Suppressor macrophage treated with lipopolysaccharide for 1 hour (primary cell): ENCODE measurements at regions not wholly inside any gene's neighbourhood (a gene's known extent, or its start where the extent isn't known, plus 50 kb on each side); places are given as distances from the start of the nearest gene placed in this dataset.

Source experiments
- DNase-seq, 3 donors: peaks; one replicate each; pipeline ENCODE4 v3.0.0-alpha.2; 2020 to 2022

- no peak for DNase-seq
These were observed 325.7 kb upstream of the RGMA start for GRCh38 chr15:93414576-93415231.

- no peak for DNase-seq
These were observed 324.7 kb upstream of the RGMA start for GRCh38 chr15:93413745-93414144.

DNA sequence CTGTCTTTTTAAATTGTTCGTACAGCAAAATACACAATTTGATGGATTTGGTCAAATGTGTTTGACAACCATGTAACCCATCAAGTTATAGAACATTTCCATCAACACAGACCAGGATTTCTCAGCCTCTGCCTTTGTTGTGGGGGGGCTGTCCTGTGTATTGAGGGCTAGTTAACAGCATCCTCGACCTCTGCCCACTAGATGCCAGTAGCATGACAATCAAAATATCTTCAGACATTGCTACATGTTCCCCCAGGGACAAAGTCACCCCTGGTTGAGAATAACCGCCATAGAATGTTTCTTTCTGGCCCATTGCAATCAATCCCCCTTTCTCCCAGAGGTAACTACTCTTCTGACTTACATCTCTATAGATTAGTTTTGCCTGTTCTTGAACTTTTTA is 310.1 kb upstream of the RGMA start:
- no peak for DNase-seq

- no peak for DNase-seq
These were observed 300.2 kb upstream of the RGMA start for GRCh38 chr15:93389211-93389610.

DNA sequence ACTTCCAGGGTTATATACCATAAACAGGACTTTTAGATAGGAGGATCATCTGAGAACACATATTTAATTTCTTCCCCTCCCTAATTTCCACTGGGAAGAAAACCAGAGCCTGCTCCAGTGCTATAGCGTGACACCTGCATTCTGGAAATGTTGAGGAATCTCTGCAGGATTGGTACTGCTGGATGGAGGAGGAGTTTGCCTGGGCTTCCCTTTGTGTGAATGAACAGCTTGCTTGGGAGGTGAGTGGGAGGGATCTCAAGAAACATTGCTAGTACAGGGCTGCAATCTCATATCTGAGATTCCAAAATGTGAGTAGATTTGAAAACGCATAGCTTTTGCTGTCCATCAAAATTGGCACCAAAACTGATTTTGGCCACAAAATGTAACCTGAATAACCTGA is 295.9 kb upstream of the RGMA start:
- DNase-seq, result no peak

- DNase-seq, result no peak
These were observed 293.3 kb upstream of the RGMA start for GRCh38 chr15:93382200-93382820.

- no peak for DNase-seq
These were observed 289.5 kb upstream of the RGMA start for GRCh38 chr15:93378558-93378957.

DNA sequence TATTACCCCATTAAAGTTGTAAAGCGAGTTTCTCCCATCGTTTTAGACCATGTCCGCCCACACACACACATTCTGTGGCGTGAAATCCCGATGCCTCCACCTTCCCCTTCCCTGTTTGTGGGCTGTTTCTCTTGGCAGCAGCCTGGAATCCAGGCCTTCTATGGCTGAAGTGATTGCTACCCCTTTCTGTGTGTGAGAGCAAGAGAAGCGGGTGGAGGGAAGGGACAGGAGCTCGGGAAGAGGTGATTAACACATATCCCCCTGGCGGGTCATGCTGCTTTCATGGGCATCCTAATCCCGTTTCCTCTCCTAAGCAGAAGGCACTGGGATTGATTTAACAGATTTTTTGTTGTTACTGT is 283.8 kb upstream of the RGMA start:
- no peak for DNase-seq

DNA sequence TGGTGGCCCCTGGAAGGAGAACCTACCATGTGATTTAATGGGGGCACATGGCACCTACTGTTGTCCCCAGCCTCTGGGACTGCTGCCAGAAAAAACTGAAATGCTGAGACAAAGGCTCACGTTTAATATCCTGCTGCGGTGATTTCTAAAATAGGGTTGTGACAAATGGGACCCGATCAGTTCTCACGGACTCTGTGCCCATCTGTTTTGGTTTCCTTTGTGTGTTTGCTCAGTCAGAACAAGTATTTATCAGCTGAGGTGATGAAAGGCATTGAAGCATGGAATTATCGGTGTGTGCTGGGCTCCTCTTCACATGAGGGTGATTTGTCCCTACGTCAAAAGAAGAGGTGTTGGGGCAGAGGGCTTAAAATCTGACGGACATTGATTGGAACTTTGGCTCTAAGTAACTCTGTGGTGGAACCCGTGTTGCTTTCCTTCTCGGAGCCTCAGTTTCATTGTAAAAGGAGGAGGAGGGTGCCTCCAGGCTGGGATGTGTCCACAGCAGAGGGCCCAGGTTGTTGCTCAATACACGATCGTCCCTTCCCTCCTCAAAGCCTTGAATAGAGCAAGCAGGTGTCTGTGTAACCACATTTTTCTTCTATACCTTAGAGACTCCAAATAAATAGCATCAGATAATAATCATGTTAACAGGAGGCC is 283.3 kb upstream of the RGMA start:
- no peak for DNase-seq

- no peak for DNase-seq
These were observed 277.5 kb upstream of the RGMA start for GRCh38 chr15:93366387-93367100.

GRCh38 chr15:93362821-93363220 is 273.8 kb upstream of the RGMA start:
- DNase-seq, result peak in 1 of 3 donors; percentile 6

GRCh38 chr15:93362203-93362602 is 273.2 kb upstream of the RGMA start:
- no peak for DNase-seq

GRCh38 chr15:93361703-93362102 is 272.7 kb upstream of the RGMA start:
- DNase-seq, result no peak

GRCh38 chr15:93360976-93361375 is 272.0 kb upstream of the RGMA start:
- no peak for DNase-seq

- DNase-seq, result no peak
These were observed 271.3 kb upstream of the RGMA start for GRCh38 chr15:93360318-93360717.

DNA sequence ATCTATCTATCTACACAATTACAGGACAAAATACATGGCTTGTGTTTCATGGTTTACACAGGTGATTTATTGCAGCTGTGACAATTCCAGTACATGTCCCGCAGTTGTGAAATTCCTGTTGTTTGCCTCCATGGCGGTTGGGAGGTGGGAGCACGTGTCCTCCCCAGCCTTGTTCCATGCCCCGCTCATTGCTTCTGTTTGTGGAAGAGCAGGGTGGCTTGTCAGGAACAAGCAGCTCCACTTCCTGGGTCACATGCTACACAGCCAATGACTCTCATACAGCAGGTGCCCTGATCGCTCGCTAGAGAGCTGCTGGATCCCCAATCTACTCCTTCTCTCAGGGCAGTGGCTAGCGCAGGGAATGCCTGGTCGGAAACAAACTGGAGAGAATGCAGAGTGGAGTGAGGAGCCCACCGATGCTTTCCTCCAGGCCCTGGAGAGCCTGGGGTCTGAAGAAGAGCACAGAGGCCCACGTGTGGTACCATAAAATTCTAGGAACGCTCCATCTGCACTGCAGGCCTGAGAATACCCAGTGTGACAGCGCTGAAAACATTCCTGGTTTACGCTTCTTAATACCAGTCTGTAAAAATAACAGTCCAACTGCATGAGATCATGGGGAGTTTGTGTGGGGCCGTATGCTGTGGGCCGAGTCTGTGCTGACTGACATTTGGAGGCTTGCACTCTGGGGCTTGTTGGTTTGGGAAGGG is 270.6 kb upstream of the RGMA start:
- DNase-seq, result no peak

GRCh38 chr15:93359060-93359408 is 270.0 kb upstream of the RGMA start:
- DNase-seq, result no peak

DNA sequence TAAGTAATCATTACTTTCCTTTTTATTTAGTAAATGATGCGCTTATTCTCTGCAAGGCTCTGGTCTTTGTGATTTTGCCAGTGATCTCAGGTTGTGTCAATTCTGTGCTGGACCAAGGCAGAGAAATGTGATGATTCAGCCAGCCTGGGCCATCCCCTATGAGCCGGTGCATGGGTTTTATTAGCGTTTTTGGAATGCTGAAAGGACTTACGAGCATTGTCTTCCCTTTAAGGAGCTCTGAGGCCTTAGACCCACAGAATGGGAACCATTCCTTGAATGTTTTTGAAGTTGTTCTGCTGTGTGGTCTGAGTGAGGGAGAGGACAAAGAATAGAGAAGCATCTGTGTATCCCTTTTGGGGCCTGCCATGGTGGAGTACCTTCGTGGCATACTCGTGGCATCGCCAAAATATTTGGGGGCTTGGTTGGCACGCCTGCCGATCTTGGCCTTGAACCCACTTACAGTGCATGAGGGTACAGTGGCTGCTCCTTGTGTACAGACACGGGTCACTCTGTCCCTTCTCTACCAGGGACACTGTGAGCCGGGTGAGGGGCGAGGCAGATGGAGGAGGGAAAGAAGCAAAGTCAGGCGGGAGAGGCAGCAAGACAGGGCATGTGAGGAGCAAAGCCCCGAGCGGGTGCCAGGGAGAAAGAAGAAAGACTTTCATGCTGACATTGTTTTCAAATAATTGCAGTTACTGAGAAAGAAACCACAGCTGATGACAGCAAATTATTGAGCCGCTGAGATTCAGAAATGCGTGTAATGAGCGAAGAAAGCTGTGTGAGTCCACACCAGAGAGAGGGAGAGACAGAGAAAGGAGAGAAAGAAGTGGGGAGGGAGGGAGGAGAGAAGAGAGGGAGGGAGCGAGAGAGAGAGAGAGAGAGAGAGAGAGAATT is 269.4 kb upstream of the RGMA start:
- DNase-seq, result no peak

DNA sequence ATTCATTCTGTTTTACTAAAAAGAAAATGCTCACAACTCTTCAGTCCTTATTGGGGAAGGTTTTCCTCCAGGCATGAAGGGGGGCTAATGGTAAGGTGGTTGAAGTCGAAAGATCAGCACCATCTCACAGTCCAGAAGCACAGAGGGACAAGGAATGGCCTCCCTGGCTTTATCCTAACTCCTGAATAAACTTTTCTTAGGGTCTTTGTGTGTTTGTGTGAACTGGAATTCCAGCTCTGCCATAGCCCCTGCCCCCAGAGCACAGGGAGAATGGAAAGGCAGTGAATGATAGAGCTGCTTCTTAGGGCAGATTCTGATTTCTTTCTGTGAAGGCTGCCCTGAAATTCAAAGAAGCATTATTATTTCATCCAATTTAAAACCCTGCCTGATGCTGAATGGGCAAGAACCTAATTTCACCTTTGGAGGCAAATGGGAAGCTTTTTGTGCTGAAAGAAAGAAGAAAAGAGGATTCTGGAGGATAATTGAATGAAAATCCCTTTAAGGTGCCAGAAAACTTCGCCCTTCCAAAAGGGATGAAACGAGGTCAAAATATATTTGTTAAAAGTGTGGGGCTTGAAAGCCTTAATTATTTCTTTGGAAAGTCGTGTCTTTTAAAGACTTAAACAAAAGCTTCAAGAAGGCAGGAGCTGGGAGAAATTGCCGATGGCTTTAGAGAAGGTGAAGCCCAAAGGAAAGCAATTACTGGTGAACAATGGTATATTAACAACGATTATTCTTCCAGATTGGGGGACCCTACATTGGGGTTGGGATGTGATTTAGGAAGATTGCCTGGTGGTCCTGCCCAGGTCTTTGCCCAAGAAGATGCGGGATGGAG is 259.9 kb upstream of the RGMA start:
- DNase-seq, result no peak

DNA sequence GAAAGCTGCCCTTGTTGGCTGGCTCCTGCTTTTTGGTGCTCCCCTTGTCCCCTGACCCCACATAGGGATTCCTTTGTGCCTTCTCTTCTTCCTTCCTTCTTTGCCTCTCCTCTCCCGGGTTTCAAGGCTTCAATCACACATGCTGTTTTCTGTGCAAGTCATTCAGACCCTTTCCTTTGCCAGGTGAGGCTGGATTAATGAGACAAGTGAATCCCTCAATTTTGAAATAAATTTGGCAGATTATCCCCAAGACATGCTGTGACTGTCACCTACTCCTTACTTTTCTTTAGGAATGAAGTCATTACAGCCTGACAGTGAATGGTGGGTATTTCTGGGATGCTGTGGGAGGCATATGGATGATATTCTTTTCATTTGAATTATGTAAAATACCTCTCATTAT is 259.0 kb upstream of the RGMA start:
- no peak for DNase-seq

- DNase-seq, result no peak
These were observed 257.0 kb upstream of the RGMA start for GRCh38 chr15:93345981-93346380.
